ENCODE measurements at regions not wholly inside any gene's neighbourhood (a gene's known extent, or its start where the extent isn't known, plus 50 kb on each side); places are given as distances from the start of the nearest gene placed in this dataset.
"Not testable (repeated sequence)": the region's sequence is repeated elsewhere in the genome, so short reads cannot be mapped to it uniquely, and the experiment has no call there.

GRCh38 chr13:57909833-57910232, 278.3 kb downstream of the PCDH17 start:
- DNase-seq (ENCODE audit: low spot score): not testable (repeated sequence)

- no peak for DNase-seq (ENCODE audit: low spot score)
Measured at GRCh38 chr13:57918086-57918485, 286.5 kb downstream of the PCDH17 start.

GRCh38 chr13:57918913-57919312, 287.4 kb downstream of the PCDH17 start:
- no peak for DNase-seq (ENCODE audit: low spot score)

GRCh38 chr13:57925250-57925649, 293.7 kb downstream of the PCDH17 start:
- no peak for DNase-seq (ENCODE audit: low spot score)

GRCh38 chr13:57925751-57926150, 294.2 kb downstream of the PCDH17 start:
- DNase-seq (ENCODE audit: low spot score): no peak

- DNase-seq (ENCODE audit: low spot score): no peak
Measured at GRCh38 chr13:57932061-57932460, 300.5 kb downstream of the PCDH17 start.

GRCh38 chr13:57933606-57934005, 302.1 kb downstream of the PCDH17 start:
- no peak for DNase-seq (ENCODE audit: low spot score)

GRCh38 chr13:57935965-57936364, 304.4 kb downstream of the PCDH17 start:
- no peak for DNase-seq (ENCODE audit: low spot score)

- no peak for DNase-seq (ENCODE audit: low spot score)
Measured at GRCh38 chr13:57946361-57946760, 314.8 kb downstream of the PCDH17 start.

GRCh38 chr13:57948884-57949283, 317.3 kb downstream of the PCDH17 start:
- DNase-seq (ENCODE audit: low spot score): no peak

- no peak for DNase-seq (ENCODE audit: low spot score)
Measured at GRCh38 chr13:57969951-57970350, 338.4 kb downstream of the PCDH17 start.

GRCh38 chr13:57970404-57970803, 338.9 kb downstream of the PCDH17 start:
- DNase-seq (ENCODE audit: low spot score): no peak

- DNase-seq (ENCODE audit: low spot score): no peak
Measured at GRCh38 chr13:57982782-57983181, 351.2 kb downstream of the PCDH17 start.

- no peak for DNase-seq (ENCODE audit: low spot score)
Measured at GRCh38 chr13:57988276-57988675, 356.7 kb downstream of the PCDH17 start.

- no peak for DNase-seq (ENCODE audit: low spot score)
Measured at GRCh38 chr13:57991041-57991440, 359.5 kb downstream of the PCDH17 start.

- DNase-seq (ENCODE audit: low spot score): no peak
Measured at GRCh38 chr13:57992416-57992815, 360.9 kb downstream of the PCDH17 start.

GRCh38 chr13:57996717-57997116, 365.2 kb downstream of the PCDH17 start:
- no peak for DNase-seq (ENCODE audit: low spot score)

- no peak for DNase-seq (ENCODE audit: low spot score)
Measured at GRCh38 chr13:58004751-58005150, 373.2 kb downstream of the PCDH17 start.

GRCh38 chr13:58018020-58018419, 386.5 kb downstream of the PCDH17 start:
- no peak for DNase-seq (ENCODE audit: low spot score)

- DNase-seq (ENCODE audit: low spot score): no peak
Measured at GRCh38 chr13:58018865-58019264, 387.3 kb downstream of the PCDH17 start.

- DNase-seq (ENCODE audit: low spot score): no peak
Measured at GRCh38 chr13:58024103-58024502, 392.6 kb downstream of the PCDH17 start.

- DNase-seq (ENCODE audit: low spot score): no peak
Measured at GRCh38 chr13:58025821-58026220, 394.3 kb downstream of the PCDH17 start.

- no peak for DNase-seq (ENCODE audit: low spot score)
Measured at GRCh38 chr13:58032676-58033460, 401.3 kb downstream of the PCDH17 start.

GRCh38 chr13:58043971-58044370, 412.4 kb downstream of the PCDH17 start:
- DNase-seq (ENCODE audit: low spot score): no peak

All from CD4-positive, alpha-beta T cell treated with Interleukin-15 for 4 hours (primary cell).